ENCODE measurements at regions not wholly inside any gene's neighbourhood (a gene's known extent, or its start where the extent isn't known, plus 50 kb on each side); places are given as distances from the start of the nearest gene placed in this dataset.

DNA sequence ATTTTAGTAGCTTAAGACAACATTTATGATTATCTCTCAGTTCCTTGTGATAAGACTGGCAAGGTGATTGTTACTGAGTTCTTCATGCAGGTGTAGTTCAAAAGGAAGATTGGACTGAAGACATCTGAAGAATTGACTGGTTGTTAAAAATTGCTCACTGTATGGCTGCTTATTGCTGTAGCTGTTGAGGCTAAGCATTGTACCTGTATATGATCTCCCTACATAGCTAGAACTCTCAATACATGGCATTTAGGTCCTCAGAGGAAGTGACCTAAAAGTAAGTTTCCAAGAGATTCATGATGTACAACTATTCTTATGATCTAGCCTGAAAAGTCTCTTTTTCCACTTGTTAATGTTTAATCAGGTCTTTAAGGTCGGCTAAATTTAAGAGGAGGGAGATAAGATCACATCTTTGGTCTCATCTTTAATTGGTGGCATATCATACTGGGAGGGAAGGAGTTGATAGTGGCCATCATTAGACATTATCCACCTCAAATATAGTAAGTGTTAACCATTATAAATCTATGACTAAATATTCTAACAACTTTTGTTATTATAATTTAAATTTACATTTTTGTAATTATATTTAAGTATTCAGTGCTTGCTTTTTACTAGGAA is 401.2 kb upstream of the EPHA7 start:
- H3K4me1 ChIP-seq = no peaks in the 10 kb centered on the region; the same call in 1 of the 2 replicates
- in situ Hi-C loops (cut with MboI; ENCODE audit: low sequenced_read_pairs) = no loop called here

DNA sequence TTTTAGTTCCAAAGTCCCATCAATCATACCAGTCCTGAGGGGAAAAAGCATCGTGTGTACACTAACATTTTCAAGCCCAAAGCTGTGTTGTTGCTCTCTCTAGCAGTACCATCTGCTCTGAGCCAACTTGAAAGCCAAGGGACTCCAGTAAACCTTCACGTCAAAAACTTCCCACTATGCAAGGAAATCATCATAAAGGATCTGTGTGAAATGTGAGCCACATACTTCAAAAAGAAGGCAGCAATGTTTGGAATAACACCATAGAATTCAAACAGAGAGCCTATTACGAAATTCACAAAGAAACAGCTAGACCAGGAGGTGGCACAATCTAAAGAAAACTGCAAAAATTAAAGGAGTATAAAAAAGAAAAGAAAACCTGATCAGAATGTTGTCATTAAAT is 399.8 kb upstream of the EPHA7 start:
- no peaks in the 10 kb centered on the region for H3K27me3 ChIP-seq (ENCODE audit: low read depth)
- no peak for DNase-seq (ENCODE audit: low spot score in 2 of 2)
- no peaks in the 10 kb centered on the region for H3K9me3 ChIP-seq
- H3K4me3 ChIP-seq = no peak overlapping the region
- H3K4me1 ChIP-seq = no peaks in the 10 kb centered on the region; the same call in 1 of the 2 replicates
- no peaks in the 10 kb centered on the region for H3K36me3 ChIP-seq (replicated peaks)
- in situ Hi-C loops (cut with MboI; ENCODE audit: low sequenced_read_pairs) = no loop called here

More for the DNA sequence above, 401.2 kb upstream of the EPHA7 start:
- Histone ChIP-seq H3K27me3 (ENCODE audit: low read depth) (no peaks in the 10 kb centered on the region), H3K36me3 (replicated peaks) (no peaks in the 10 kb centered on the region), H3K9me3 (no peaks in the 10 kb centered on the region), H3K4me3 (no peak overlapping the region)
- DNase-seq (ENCODE audit: low spot score in 2 of 2) = no peak

- Histone ChIP-seq H3K36me3 (replicated peaks) (no peaks in the 10 kb centered on the region), H3K27me3 (ENCODE audit: low read depth) (no peaks in the 10 kb centered on the region), H3K4me1 (no peaks in the 10 kb centered on the region; the same call in 1 of the 2 replicates), H3K4me3 (no peak overlapping the region), H3K9me3 (no peaks in the 10 kb centered on the region; the same call in 1 of the 2 replicates)
- no peak for DNase-seq (ENCODE audit: low spot score in 2 of 2)
- in situ Hi-C loops (cut with MboI; ENCODE audit: low sequenced_read_pairs) = no loop called here
Observed at GRCh38 chr6:93817937-93818336, 398.6 kb upstream of the EPHA7 start.

GRCh38 chr6:93806409-93807270 is 387.3 kb upstream of the EPHA7 start:
- no peaks in the 10 kb centered on the region for H3K9me3 ChIP-seq
- no peak overlapping the region for H3K4me3 ChIP-seq
- in situ Hi-C loops (cut with MboI; ENCODE audit: low sequenced_read_pairs) = no loop called here
- no peaks in the 10 kb centered on the region for H3K4me1 ChIP-seq
- no peaks in the 10 kb centered on the region for H3K36me3 ChIP-seq (replicated peaks)
- DNase-seq (ENCODE audit: low spot score in 2 of 2) = no peak
- H3K27me3 ChIP-seq (ENCODE audit: low read depth) = no peaks in the 10 kb centered on the region

DNA sequence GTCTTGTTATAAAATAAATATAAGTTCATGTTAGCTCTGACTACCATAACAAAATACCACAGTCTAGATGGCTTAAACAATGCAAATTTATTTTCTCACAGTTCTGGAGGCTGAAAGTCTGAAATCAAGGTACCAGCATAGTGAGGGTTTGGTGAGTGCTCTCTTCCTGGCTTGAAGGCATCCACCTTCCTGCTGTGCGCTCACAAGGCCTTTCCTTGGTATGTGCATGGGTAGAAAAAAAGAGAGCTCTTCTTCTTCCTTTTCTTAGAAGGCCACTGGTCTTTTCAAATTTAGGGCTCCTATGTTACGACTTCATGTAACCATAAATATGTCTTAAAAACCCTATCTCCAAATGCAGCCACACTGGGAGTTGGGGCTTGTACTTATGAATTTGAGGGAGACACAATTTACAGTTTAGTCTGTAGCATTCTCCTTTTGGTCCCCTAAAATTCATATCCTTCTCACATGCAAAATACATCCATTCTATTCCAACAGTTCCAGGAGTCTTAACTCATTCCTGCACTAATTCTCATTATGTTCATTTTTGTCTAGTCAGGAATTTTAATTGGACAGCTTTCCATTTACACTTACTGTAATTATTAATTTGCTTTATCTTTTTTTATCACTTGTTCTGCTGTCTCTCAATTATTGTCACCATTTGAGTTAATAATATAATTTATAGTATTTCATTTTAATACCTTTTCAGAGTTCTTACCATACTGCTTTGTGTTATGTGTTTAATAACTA is 381.9 kb upstream of the EPHA7 start:
- Histone ChIP-seq H3K36me3 (replicated peaks) (no peaks in the 10 kb centered on the region), H3K9me3 (no peaks in the 10 kb centered on the region), H3K4me1 (no peaks in the 10 kb centered on the region), H3K27me3 (ENCODE audit: low read depth) (no peaks in the 10 kb centered on the region), H3K4me3 (no peak overlapping the region)
- no peak for DNase-seq (ENCODE audit: low spot score in 2 of 2)
- in situ Hi-C loops (cut with MboI; ENCODE audit: low sequenced_read_pairs) = no loop called here

- no peaks in the 10 kb centered on the region for H3K4me1 ChIP-seq
- in situ Hi-C loops (cut with MboI; ENCODE audit: low sequenced_read_pairs) = no loop called here
- H3K4me3 ChIP-seq = no peak overlapping the region
- H3K9me3 ChIP-seq = no peaks in the 10 kb centered on the region
- no peaks in the 10 kb centered on the region for H3K27me3 ChIP-seq (ENCODE audit: low read depth)
- H3K36me3 ChIP-seq (replicated peaks) = no peaks in the 10 kb centered on the region
- DNase-seq (ENCODE audit: low spot score in 2 of 2) = no peak
Observed at GRCh38 chr6:93799226-93799625, 379.9 kb upstream of the EPHA7 start.

GRCh38 chr6:93794166-93794565 is 374.8 kb upstream of the EPHA7 start:
- Histone ChIP-seq H3K27me3 (ENCODE audit: low read depth) (no peaks in the 10 kb centered on the region), H3K36me3 (replicated peaks) (no peaks in the 10 kb centered on the region), H3K4me3 (no peak overlapping the region), H3K4me1 (peaks cover 3% of the 10 kb centered on the region; the same call in 1 of the 2 replicates), H3K9me3 (no peaks in the 10 kb centered on the region)
- no peak for DNase-seq (ENCODE audit: low spot score in 2 of 2)
- in situ Hi-C loops (cut with MboI; ENCODE audit: low sequenced_read_pairs) = no loop called here

DNA sequence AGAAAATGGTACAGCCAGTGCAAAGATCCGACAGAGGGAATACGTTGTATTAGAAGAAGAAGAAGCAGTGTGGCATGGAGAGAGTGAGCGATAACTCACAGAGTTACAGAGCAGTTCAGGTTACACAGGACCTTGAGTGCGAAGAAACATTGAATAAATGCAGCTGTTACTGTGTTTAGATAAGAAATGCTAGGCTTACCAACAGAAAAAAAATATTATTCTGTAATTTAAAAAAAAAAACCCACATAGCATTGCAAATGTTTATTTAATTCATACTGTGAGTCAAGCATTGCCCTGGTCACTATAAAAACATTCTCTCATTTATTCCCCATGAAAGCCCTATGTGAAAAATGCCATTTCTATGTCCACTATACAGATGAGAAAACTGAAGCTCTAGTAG is 373.4 kb upstream of the EPHA7 start:
- no peak for DNase-seq (ENCODE audit: low spot score in 2 of 2)
- no peaks in the 10 kb centered on the region for H3K9me3 ChIP-seq
- no peak overlapping the region for H3K4me3 ChIP-seq
- no peaks in the 10 kb centered on the region for H3K27me3 ChIP-seq (ENCODE audit: low read depth)
- in situ Hi-C loops (cut with MboI; ENCODE audit: low sequenced_read_pairs) = no loop called here
- H3K4me1 ChIP-seq = peaks cover 6% of the 10 kb centered on the region
- H3K36me3 ChIP-seq (replicated peaks) = no peaks in the 10 kb centered on the region

- Histone ChIP-seq H3K4me3 (no peak overlapping the region), H3K36me3 (replicated peaks) (no peaks in the 10 kb centered on the region), H3K27me3 (ENCODE audit: low read depth) (no peaks in the 10 kb centered on the region), H3K4me1 (peaks cover 20% of the 10 kb centered on the region), H3K9me3 (no peaks in the 10 kb centered on the region)
- in situ Hi-C loops (cut with MboI; ENCODE audit: low sequenced_read_pairs) = no loop called here
- no peak for DNase-seq (ENCODE audit: low spot score in 2 of 2)
Observed at GRCh38 chr6:93790981-93791380, 371.6 kb upstream of the EPHA7 start.

DNA sequence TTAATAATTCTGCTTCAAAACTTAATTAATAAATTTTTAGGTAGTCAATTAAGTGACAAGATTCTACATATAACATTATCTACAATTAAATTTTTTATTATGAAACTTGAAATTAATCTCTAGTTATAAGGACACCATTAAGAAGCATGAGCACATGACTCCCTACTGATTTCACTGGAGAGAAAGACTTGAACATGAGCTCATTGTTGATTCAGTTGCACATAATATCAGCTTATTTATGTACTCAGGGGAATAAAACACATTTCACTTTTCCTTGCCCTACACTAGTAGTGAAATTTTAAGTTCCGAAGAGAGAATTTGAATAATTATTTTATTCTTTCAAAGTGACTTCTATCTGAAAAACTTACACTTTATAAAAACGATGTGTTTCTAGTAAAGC is 370.2 kb upstream of the EPHA7 start:
- no peaks in the 10 kb centered on the region for H3K27me3 ChIP-seq (ENCODE audit: low read depth)
- no peak overlapping the region for H3K4me3 ChIP-seq
- H3K4me1 ChIP-seq = peaks cover 35% of the 10 kb centered on the region
- in situ Hi-C loops (cut with MboI; ENCODE audit: low sequenced_read_pairs) = no loop called here
- H3K36me3 ChIP-seq (replicated peaks) = peaks cover under 1% of the 10 kb centered on the region; the same call in 1 of the 2 replicates
- no peaks in the 10 kb centered on the region for H3K9me3 ChIP-seq
- DNase-seq (ENCODE audit: low spot score in 2 of 2) = no peak

GRCh38 chr6:93787841-93788240 is 368.5 kb upstream of the EPHA7 start:
- no peak for DNase-seq (ENCODE audit: low spot score in 2 of 2)
- no peak overlapping the region for H3K4me3 ChIP-seq
- no peaks in the 10 kb centered on the region for H3K27me3 ChIP-seq (ENCODE audit: low read depth)
- H3K9me3 ChIP-seq = no peaks in the 10 kb centered on the region
- peaks cover 32% of the 10 kb centered on the region for H3K4me1 ChIP-seq
- in situ Hi-C loops (cut with MboI; ENCODE audit: low sequenced_read_pairs) = no loop called here
- peaks cover 3% of the 10 kb centered on the region; the same call in 1 of the 2 replicates for H3K36me3 ChIP-seq (replicated peaks)

DNA sequence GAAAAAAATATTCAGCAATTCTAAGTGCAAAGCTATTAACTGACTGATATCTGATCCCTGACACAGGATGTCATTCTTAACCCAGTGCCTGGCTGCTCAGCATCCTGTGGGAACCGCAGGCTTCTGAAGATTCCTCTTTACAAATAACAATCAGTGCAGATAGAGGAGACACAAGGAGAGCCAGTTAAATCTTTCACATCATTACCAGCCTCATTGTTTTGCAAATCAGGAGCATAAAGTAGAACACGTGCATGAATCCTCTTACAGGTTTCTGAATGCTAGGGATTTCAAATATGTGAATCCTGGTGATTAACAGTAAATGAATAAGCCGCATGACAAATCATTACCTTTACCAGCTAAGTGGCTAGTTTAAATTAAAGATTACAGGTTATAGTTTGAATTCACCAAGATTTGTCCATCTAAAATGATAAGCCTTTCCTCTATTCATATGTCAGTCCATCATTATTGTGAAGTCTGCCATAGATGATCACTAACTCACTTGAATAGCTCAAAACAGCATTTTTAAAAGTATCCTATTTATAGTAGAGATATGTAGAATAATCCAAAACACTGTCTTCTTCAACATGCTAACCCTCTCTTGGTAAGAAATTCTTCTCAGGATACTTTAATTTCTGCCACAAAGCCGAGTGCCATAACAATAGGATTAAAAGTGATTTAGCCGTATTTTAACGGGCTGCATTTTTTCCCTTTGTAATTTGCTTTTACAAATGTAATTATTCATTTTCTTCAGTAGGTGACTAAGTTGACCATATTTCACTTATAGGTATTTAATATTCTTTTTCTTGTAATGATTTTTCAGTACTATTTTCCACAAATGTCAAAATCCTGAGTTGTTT is 367.3 kb upstream of the EPHA7 start:
- peak; percentile 78 to 97 for DNase-seq (ENCODE audit: low spot score in 2 of 2)
- Histone ChIP-seq H3K4me1 (peaks cover 32% of the 10 kb centered on the region), H3K36me3 (replicated peaks) (peaks cover 3% of the 10 kb centered on the region; the same call in 1 of the 2 replicates), H3K9me3 (no peaks in the 10 kb centered on the region), H3K4me3 (no peak overlapping the region), H3K27me3 (ENCODE audit: low read depth) (no peaks in the 10 kb centered on the region)
- in situ Hi-C loops (cut with MboI; ENCODE audit: low sequenced_read_pairs) = no loop called here

GRCh38 chr6:93785694-93786030 is 366.3 kb upstream of the EPHA7 start:
- no peak for DNase-seq (ENCODE audit: low spot score in 2 of 2)
- Histone ChIP-seq H3K4me1 (peaks cover 32% of the 10 kb centered on the region), H3K4me3 (no peak overlapping the region), H3K36me3 (replicated peaks) (peaks cover 3% of the 10 kb centered on the region; the same call in 1 of the 2 replicates), H3K27me3 (ENCODE audit: low read depth) (no peaks in the 10 kb centered on the region), H3K9me3 (no peaks in the 10 kb centered on the region)
- in situ Hi-C loops (cut with MboI; ENCODE audit: low sequenced_read_pairs) = no loop called here
